ENCODE measurements at regions not wholly inside any gene's neighbourhood (a gene's known extent, or its start where the extent isn't known, plus 50 kb on each side); places are given as distances from the start of the nearest gene placed in this dataset.
"Not testable (repeated sequence)": the region's sequence is repeated elsewhere in the genome, so short reads cannot be mapped to it uniquely, and the experiment has no call there.

GRCh38 chr6:26830992-26831391 lies 171.4 kb upstream of the ZNF322 start:
- TF ChIP-seq, protein P1, sequence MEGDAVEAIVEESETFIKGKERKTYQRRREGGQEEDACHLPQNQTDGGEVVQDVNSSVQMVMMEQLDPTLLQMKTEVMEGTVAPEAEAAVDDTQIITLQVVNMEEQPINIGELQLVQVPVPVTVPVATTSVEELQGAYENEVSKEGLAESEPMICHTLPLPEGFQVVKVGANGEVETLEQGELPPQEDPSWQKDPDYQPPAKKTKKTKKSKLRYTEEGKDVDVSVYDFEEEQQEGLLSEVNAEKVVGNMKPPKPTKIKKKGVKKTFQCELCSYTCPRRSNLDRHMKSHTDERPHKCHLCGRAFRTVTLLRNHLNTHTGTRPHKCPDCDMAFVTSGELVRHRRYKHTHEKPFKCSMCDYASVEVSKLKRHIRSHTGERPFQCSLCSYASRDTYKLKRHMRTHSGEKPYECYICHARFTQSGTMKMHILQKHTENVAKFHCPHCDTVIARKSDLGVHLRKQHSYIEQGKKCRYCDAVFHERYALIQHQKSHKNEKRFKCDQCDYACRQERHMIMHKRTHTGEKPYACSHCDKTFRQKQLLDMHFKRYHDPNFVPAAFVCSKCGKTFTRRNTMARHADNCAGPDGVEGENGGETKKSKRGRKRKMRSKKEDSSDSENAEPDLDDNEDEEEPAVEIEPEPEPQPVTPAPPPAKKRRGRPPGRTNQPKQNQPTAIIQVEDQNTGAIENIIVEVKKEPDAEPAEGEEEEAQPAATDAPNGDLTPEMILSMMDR (conservative IDR thresholded peaks at IDR 0.05; ENCODE audit: low read depth in 2 of 2): not testable (repeated sequence)
- not testable (repeated sequence) for TF ChIP-seq ZNF114 (CRISPR knock-in tag; IDR thresholded peaks at IDR 0.05); EZH2 (IDR thresholded peaks at IDR 0.05; ENCODE audit: low read depth, unreplicated experiment); CREB1 (CRISPR knock-in tag; IDR thresholded peaks at IDR 0.05; ENCODE audit: low read depth); JUNB (IDR thresholded peaks at IDR 0.05; ENCODE audit: unreplicated experiment); EZH2phosphoT487 (IDR thresholded peaks at IDR 0.05; ENCODE audit: unreplicated experiment); POLR2AphosphoS5 (IDR thresholded peaks at IDR 0.05; ENCODE audit: low read depth); REST (IDR thresholded peaks at IDR 0.05; ENCODE audit: unreplicated experiment); STAT1 (IDR thresholded peaks at IDR 0.05; ENCODE audit: unreplicated experiment); ZNF331 (CRISPR knock-in tag; IDR thresholded peaks at IDR 0.05; ENCODE audit: low read depth); NANOG (IDR thresholded peaks at IDR 0.05; ENCODE audit: borderline replicate concordance); ZNF462 (CRISPR knock-in tag; IDR thresholded peaks at IDR 0.05)
- TF ChIP-seq, protein P2, sequence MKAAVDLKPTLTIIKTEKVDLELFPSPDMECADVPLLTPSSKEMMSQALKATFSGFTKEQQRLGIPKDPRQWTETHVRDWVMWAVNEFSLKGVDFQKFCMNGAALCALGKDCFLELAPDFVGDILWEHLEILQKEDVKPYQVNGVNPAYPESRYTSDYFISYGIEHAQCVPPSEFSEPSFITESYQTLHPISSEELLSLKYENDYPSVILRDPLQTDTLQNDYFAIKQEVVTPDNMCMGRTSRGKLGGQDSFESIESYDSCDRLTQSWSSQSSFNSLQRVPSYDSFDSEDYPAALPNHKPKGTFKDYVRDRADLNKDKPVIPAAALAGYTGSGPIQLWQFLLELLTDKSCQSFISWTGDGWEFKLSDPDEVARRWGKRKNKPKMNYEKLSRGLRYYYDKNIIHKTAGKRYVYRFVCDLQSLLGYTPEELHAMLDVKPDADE (IDR thresholded peaks at IDR 0.05): not testable (repeated sequence)
